ENCODE measurements at regions not wholly inside any gene's neighbourhood (a gene's known extent, or its start where the extent isn't known, plus 50 kb on each side); places are given as distances from the start of the nearest gene placed in this dataset.

GRCh38 chr5:39891376-39891775, 466.6 kb upstream of the DAB2 start:
- no peaks in the 10 kb centered on the region for H3K79me2 ChIP-seq (ENCODE audit: insufficient read depth, low read length)
- no peaks in the 10 kb centered on the region for H3K9me3 ChIP-seq (ENCODE audit: low read length)
- no peak overlapping the region for H3K27ac ChIP-seq (ENCODE audit: low read depth, low read length, poor library complexity, severe bottlenecking)
- no peaks in the 10 kb centered on the region for H3K4me1 ChIP-seq (ENCODE audit: insufficient read depth, low read length, severe bottlenecking)
- no peaks in the 10 kb centered on the region for H3F3A ChIP-seq (ENCODE audit: insufficient read depth, low read length)
- H3K4me2 ChIP-seq (ENCODE audit: low read length) = no peak overlapping the region
- H3K27me3 ChIP-seq (ENCODE audit: insufficient read depth, low read length) = no peaks in the 10 kb centered on the region
- H3K9me2 ChIP-seq (ENCODE audit: low read depth, low read length) = no peaks in the 10 kb centered on the region
- TF ChIP-seq CTCF (IDR thresholded peaks at IDR 0.05; ENCODE audit: low read length) = no peak
- no peak for TF ChIP-seq EZH2 (IDR thresholded peaks at IDR 0.05; ENCODE audit: borderline replicate concordance, low read length)
- H2AFZ ChIP-seq (ENCODE audit: low read length) = no peak overlapping the region
- no peaks in the 10 kb centered on the region for H4K20me1 ChIP-seq (ENCODE audit: insufficient read depth, low read length)
- no peak overlapping the region for H3K9ac ChIP-seq (ENCODE audit: low read length)
- H3K36me3 ChIP-seq (ENCODE audit: insufficient read depth, low read length) = no peaks in the 10 kb centered on the region
- H3K4me3 ChIP-seq (ENCODE audit: low read depth, low read length, poor library complexity, severe bottlenecking) = no peak overlapping the region

GRCh38 chr5:39880985-39881384, 456.2 kb upstream of the DAB2 start:
- Histone ChIP-seq H3K9me2 (ENCODE audit: low read depth, low read length) (no peaks in the 10 kb centered on the region), H3F3A (ENCODE audit: insufficient read depth, low read length) (no peaks in the 10 kb centered on the region), H3K4me2 (ENCODE audit: low read length) (no peak overlapping the region)

GRCh38 chr5:39877479-39877878, 452.7 kb upstream of the DAB2 start:
- no peak for TF ChIP-seq EZH2 (IDR thresholded peaks at IDR 0.05; ENCODE audit: borderline replicate concordance, low read length)
- TF ChIP-seq CTCF (IDR thresholded peaks at IDR 0.05; ENCODE audit: low read length) = no peak
- no peaks in the 10 kb centered on the region for H3K4me1 ChIP-seq (ENCODE audit: insufficient read depth, low read length, severe bottlenecking)
- H3K27me3 ChIP-seq (ENCODE audit: insufficient read depth, low read length) = no peaks in the 10 kb centered on the region
- H3K27ac ChIP-seq (ENCODE audit: low read depth, low read length, poor library complexity, severe bottlenecking) = no peak overlapping the region
- H2AFZ ChIP-seq (ENCODE audit: low read length) = no peak overlapping the region
- no peak overlapping the region for H3K4me3 ChIP-seq (ENCODE audit: low read depth, low read length, poor library complexity, severe bottlenecking)
- H3K9me3 ChIP-seq (ENCODE audit: low read length) = no peaks in the 10 kb centered on the region
- no peaks in the 10 kb centered on the region for H4K20me1 ChIP-seq (ENCODE audit: insufficient read depth, low read length)
- no peaks in the 10 kb centered on the region for H3K79me2 ChIP-seq (ENCODE audit: insufficient read depth, low read length)
- no peak overlapping the region for H3K9ac ChIP-seq (ENCODE audit: low read length)
- no peaks in the 10 kb centered on the region for H3K36me3 ChIP-seq (ENCODE audit: insufficient read depth, low read length)
- no peak overlapping the region for H3K4me2 ChIP-seq (ENCODE audit: low read length)
- H3K9me2 ChIP-seq (ENCODE audit: low read depth, low read length) = no peaks in the 10 kb centered on the region
- no peaks in the 10 kb centered on the region for H3F3A ChIP-seq (ENCODE audit: insufficient read depth, low read length)

More at GRCh38 chr5:39880985-39881384, 456.2 kb upstream of the DAB2 start:
- H3K9me3 ChIP-seq (ENCODE audit: low read length) = no peaks in the 10 kb centered on the region
- no peaks in the 10 kb centered on the region for H3K36me3 ChIP-seq (ENCODE audit: insufficient read depth, low read length)
- H3K27me3 ChIP-seq (ENCODE audit: insufficient read depth, low read length) = no peaks in the 10 kb centered on the region
- H3K9ac ChIP-seq (ENCODE audit: low read length) = no peak overlapping the region
- H2AFZ ChIP-seq (ENCODE audit: low read length) = no peak overlapping the region
- H3K4me1 ChIP-seq (ENCODE audit: insufficient read depth, low read length, severe bottlenecking) = no peaks in the 10 kb centered on the region
- H3K27ac ChIP-seq (ENCODE audit: low read depth, low read length, poor library complexity, severe bottlenecking) = no peak overlapping the region
- H3K79me2 ChIP-seq (ENCODE audit: insufficient read depth, low read length) = no peaks in the 10 kb centered on the region
- no peak for TF ChIP-seq EZH2 (IDR thresholded peaks at IDR 0.05; ENCODE audit: borderline replicate concordance, low read length)
- no peak for TF ChIP-seq CTCF (IDR thresholded peaks at IDR 0.05; ENCODE audit: low read length)
- no peak overlapping the region for H3K4me3 ChIP-seq (ENCODE audit: low read depth, low read length, poor library complexity, severe bottlenecking)
- no peaks in the 10 kb centered on the region for H4K20me1 ChIP-seq (ENCODE audit: insufficient read depth, low read length)
